HL-60/S4 treated with retinoic acid at 250 ng/mL for 4 days and 3 days (cell line): ENCODE measurements at regions not wholly inside any gene's neighbourhood (a gene's known extent, or its start where the extent isn't known, plus 50 kb on each side); places are given as distances from the start of the nearest gene placed in this dataset.
"Not testable (repeated sequence)": the region's sequence is repeated elsewhere in the genome, so short reads cannot be mapped to it uniquely, and the experiment has no call there.

Experiments
- in situ Hi-C: fragments of 300-500 bp; cut with MboI; formaldehyde crosslinking; loops from 2 replicates; pipeline ENCODE4 v1.7.0; 2022; ENCODE audit warnings: low sequenced_read_pairs

GRCh38 chr4:111020476-111020875, 397.6 kb upstream of the PITX2 start:
- in situ Hi-C loops = no loop called here

DNA sequence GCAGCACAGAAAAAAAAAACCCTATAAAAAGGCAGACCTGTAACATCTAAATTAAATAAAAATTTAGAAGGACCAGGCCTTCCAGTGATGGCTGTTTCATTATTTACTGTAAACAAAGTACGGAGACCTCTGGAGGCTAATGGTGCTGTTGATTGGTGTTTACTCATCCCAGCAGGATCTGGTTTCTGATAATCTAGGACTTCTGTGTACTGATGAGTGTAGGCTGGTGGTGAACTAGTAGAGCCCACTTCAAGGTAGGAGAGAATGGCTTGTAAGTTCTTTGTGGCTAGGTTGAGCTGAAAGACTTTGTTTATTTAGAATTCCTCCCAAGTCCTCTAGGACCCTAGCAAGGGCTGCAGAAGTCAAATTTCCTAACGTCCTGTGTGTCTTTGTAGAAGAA, 398.1 kb upstream of the PITX2 start:
- in situ Hi-C loops = no loop called here

- in situ Hi-C loops = no loop called here
These were observed 399.9 kb upstream of the PITX2 start for GRCh38 chr4:111022758-111023157.

- in situ Hi-C loops = no loop called here
These were observed 404.6 kb upstream of the PITX2 start for GRCh38 chr4:111027526-111027925.

GRCh38 chr4:111028795-111029194, 405.9 kb upstream of the PITX2 start:
- in situ Hi-C loops = no loop called here

DNA sequence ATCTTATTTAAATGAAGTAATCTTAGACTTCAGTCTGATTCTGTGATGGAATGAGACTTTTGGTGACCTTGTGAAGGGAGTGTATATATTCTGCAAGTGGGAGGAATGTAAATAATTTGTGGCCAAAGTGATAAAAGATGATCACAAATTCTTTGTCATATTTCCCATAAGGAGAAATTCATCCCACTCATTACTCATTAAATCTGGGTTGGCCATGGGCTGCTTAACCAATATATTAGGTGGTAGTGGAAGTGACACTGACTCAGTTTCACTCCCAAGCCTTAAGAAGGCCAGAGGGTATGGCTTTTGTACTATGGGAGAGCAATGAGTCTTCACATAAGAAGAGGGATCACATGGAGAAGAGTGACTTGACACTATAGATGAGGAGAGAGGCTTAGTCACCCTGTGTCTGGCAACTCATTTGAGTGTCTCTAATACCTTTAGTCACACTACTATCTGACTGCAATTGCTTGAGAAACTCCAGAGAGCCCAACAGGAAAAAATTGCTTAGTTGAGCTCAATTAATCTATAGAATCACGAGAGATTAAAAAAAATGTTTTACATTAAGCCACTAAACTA, 408.2 kb upstream of the PITX2 start:
- in situ Hi-C loops = no loop called here

- in situ Hi-C loops = no loop called here
These were observed 408.7 kb upstream of the PITX2 start for GRCh38 chr4:111031596-111031995.

DNA sequence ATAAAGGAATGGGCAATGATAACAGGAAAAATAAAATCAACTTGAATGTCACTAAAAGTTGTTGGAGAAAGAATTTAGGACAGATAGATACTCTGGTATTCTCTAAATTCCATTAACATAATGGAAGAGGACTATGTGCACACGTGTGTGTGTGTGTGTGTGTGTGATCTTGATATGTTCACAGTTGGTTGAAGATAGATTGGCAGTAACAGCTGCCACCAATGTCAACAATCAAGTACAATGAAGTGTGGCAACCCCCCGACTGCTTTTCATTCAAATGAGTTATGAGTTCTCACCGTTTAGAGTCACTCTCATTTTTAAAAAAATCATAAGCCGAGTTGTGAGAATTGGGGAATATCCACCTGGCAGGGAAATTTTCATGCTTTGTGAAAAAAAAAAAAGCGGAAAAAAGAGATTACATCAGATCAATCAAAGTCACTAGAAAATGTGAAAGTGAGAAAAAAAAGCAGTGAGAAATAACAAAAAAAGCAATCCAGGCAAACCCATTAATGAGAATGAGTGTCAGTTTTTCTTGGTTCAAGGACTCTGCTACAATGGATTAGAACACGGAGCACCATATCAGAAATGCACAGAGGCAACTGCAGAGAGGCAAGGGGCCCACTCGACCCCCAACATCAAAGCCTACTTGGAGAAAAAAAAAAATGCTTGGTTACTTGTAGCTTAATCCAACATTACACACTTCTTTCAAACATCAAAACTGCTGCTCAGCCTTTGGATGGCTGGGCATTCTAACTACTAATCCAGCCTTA, 414.9 kb upstream of the PITX2 start:
- in situ Hi-C loops = no loop called here

GRCh38 chr4:111040904-111041303, 418.0 kb upstream of the PITX2 start:
- in situ Hi-C loops = no loop called here

DNA sequence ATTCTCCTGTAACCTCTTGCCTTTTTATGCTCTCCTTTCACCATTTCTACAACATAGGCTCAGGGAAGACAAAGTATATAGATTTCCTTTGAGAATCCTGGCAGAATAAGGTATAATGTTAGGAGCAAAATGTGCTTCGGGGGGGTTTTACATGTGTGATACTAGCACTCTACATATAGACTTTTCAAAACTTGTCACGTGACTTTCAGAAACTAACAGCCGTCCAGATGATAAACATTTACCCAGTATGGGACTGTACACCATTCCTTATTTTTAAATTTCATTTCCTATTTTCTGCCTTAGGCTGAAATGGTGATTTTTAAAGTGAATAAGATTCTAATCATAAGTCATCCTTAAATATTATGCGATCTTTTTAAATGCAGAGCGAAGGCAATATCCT, 420.4 kb upstream of the PITX2 start:
- in situ Hi-C loops = no loop called here

- in situ Hi-C loops = no loop called here
These were observed 423.1 kb upstream of the PITX2 start for GRCh38 chr4:111045992-111046391.

DNA sequence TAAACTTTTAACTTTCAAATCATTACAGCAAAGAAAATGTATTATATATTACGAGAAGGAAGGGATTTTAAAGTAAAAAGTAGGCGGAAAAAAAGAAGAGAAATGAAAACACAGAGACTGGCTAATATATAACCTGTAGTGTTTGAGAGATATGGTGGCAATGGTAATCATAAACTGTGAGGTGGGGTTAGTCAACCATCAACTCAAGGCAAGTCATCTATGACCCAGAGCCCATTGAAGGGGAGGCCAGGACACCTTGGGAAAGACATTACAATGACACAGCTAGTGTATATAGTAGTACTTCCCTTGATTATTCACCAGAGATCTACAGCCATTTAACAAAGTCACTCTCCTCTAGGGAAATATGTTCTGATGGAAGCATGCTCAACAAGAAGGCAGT, 423.9 kb upstream of the PITX2 start:
- in situ Hi-C loops = no loop called here

- in situ Hi-C loops = no loop called here
These were observed 425.4 kb upstream of the PITX2 start for GRCh38 chr4:111048316-111048715.

DNA sequence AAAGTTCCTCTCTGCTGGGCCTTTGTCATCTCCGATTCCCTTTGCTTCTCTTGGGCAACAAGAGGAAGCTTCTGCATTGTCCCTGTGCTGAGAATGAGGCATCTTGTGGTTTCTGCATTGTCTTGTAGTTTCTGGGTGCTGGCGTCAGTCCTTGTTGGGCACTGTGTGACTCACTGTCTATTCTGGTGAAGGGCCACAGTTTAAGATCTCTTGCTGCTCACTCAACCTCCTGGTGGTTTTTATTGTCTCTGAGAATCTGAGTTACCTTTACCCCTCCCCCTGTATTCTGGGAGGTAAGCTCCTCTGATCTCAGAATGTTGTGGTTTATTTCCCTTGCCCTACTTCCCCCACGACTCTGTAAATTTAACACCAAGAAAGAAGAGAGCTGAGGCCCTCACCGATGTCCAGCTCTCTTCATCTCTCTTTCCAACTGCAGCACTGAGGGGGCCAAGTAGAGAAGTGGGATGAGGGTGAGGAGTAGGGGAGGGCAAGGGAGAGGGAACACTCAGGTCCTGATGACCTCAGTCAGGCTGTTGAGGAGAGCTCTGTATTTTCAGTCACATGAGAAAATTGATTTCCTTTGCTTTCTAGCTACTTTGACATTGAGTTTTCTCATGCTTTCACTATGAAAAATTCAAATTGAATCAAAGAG, 441.6 kb upstream of the PITX2 start:
- in situ Hi-C loops = no loop called here

- in situ Hi-C loops = no loop called here
These were observed 443.1 kb upstream of the PITX2 start for GRCh38 chr4:111066001-111066400.

DNA sequence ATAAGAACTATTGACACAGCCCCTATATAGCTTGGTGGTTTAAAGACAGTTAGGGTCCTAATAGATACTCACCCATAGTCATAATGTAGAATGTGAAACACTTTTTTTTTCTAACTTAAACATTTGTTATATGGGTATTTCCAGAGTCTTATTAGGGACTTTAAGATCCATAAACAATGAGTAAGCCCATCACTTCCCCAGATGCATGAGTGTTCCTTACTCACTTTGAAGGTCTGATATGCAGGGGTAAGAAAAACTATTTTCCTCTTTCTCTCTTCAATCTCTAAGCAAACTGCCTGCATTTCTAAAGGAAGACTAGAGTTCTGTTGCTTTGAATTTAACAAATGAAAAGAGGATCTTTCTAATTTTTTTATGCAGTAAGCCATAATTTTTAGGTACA, 443.6 kb upstream of the PITX2 start:
- in situ Hi-C loops = no loop called here

DNA sequence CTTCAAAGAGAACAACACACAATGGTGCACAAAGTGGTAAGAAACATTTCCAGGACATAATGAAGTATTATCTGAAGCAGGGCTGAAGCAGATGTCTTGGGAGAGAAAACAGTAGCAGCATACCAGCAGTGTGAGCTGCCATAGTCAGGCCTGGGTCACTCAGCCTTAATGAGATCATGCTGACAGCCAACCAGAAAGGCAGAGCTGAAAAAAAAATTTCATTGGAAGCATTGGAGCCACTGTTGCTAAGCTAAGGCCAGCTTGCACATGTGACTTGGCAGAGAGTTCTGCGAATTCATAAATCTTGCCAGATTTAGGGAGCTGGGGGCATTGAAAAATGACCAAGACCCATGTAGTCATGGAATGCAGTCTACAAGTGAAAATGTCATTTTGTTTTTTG, 444.0 kb upstream of the PITX2 start:
- in situ Hi-C loops = no loop called here

GRCh38 chr4:111068883-111069282, 446.0 kb upstream of the PITX2 start:
- in situ Hi-C loops = no loop called here

DNA sequence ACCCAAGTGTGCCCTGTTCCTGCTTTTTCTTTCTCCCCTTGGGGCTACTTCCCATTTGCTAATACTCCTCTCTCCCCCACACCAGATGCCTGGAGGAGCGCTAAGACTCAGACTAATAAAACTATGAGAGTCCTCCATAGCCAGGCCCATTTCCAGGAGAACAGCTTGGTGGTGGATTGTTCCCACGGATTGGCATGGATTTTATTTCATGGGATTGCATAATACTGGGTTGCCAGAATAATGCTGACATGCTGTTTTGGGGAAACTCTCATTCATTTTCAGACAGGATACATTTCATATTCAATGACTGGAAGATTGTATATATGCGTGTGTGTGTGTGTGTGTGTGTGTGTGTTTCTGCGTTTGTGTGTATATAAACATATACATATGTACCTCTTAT, 447.5 kb upstream of the PITX2 start:
- in situ Hi-C loops = no loop called here

GRCh38 chr4:111074523-111075114, 451.7 kb upstream of the PITX2 start:
- in situ Hi-C loops = no loop called here

DNA sequence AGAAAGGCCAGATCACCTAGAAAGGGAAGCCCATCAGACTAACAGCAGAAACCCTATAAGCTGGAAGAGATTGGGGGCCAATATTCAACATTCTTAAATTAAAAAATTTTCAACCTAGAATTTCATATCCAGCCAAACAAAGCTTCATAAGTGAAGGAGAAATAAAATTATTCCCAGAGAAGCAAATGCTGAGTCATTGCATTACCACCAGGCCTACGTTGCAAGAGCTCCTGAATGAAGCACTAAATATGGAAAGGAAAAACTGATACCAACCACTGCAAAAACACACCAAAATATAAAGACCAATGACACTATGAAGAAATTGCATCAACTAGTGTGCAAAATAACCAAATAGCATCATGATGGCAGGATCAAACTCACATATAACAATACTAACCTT, 453.4 kb upstream of the PITX2 start:
- in situ Hi-C loops = not testable (repeated sequence)

DNA sequence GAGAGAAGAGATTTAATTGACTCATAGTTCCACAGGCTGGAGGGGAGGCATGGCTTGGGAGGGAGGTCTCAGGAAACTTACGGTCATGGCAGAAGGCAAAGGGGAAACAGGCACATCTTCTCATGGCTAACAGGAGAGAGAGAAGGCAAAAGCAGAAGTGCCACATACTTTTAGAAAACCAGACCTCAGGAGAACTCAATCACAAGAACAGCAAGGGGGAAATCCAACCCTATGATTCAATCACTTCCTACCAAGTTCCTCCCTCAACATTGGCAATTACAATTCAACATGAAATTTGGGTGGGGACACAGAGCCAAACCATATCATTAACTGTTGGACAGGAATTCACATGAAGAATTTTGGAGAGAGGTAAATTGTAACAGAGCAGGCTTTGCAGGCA, 485.3 kb upstream of the PITX2 start:
- in situ Hi-C loops = no loop called here
